ENCODE measurements at regions not wholly inside any gene's neighbourhood (a gene's known extent, or its start where the extent isn't known, plus 50 kb on each side); places are given as distances from the start of the nearest gene placed in this dataset.
"Not testable (repeated sequence)": the region's sequence is repeated elsewhere in the genome, so short reads cannot be mapped to it uniquely, and the experiment has no call there.

DNA sequence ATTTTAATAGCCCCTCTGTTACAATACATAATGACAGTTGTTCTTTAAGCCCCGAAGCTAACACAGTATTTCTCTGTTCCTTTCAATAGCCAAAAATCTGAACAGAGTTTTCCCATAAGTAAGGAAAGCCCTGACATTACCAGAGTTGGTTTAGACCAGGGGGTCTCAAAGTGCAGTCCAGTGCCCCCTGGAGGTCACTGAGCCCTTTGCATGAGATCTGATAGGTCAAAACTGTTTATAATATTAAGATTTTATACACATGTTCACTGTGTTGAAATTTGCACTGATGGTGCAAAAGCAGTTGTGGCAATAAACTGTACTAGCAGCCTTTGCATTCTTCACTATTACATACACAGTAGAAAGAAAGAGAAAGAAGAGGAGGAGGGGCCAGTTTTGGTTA is 177.1 kb downstream of the SPANXN3 start:
- no peaks in the 10 kb centered on the region for H3K9me3 ChIP-seq (replicated peaks in 1 of 3)
- H3K4me1 ChIP-seq (replicated peaks in 1 of 2) = no peaks in the 10 kb centered on the region
- 78 to 95% (median 85%) methylated on average over 1 of the region's 1 CpG for WGBS, 4 donors
- H3K36me3 ChIP-seq (replicated peaks in 1 of 2) = no peaks in the 10 kb centered on the region
- intact Hi-C loops (cut with DNase I) = no loop called here
- H3K27ac ChIP-seq = no peak overlapping the region
- no peak overlapping the region for H3K4me3 ChIP-seq
- no peaks in the 10 kb centered on the region for H3K27me3 ChIP-seq
- DNase-seq = no peak
- TF ChIP-seq POLR2A (IDR thresholded peaks at IDR 0.05) = no peak
- no peak for TF ChIP-seq CTCF (IDR thresholded peaks at IDR 0.05)

DNA sequence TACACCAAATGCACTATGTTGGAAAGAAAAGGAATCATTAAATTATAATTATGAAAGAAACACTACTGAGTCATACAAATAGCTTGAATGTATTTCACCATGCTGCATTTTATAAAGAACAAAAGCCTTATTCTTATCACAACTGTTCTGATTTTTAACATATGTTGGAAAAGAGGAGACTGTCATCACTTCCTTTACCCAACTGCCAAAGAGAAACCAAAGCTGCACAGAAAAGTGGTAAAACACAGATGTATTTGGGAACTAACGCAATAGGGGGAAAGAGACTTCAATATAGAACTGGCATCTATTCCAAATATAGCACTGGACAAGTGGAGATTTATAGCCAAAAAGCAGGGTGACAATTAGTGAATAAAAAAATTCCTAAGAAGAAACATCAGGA is 181.0 kb downstream of the SPANXN3 start:
- WGBS, 4 donors = 50 to 67% (median 64%) methylated on average over 1 of the region's 1 CpG
- Histone ChIP-seq H3K27ac (no peak overlapping the region), H3K36me3 (replicated peaks in 1 of 2) (no peaks in the 10 kb centered on the region), H3K27me3 (no peaks in the 10 kb centered on the region), H3K9me3 (replicated peaks in 1 of 3) (no peaks in the 10 kb centered on the region), H3K4me1 (replicated peaks in 1 of 2) (no peaks in the 10 kb centered on the region), H3K4me3 (no peak overlapping the region)
- no peak for DNase-seq
- no peak for TF ChIP-seq POLR2A (IDR thresholded peaks at IDR 0.05)
- intact Hi-C loops (cut with DNase I) = no loop called here

DNA sequence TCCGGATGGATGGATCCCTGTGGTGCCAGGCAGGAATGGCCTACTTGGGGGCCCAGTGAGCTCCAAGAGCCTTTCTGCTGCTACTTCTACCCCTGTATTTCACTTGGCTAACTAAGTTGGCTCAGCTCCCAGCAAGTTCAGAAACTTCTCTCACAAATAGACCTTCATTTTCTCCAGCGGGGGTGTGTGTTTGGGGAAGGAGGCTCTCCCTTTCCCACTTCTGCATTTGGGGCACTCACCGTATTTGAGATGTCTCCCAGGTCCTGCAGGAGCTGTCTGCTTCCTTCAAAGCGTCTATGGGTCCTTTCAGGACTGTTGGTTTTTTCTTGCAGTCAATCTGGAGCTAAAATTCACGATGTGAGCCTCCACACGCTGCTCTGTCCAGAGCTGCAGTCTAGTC is 197.7 kb downstream of the SPANXN3 start:
- Histone ChIP-seq H3K36me3 (replicated peaks in 1 of 2) (no peaks in the 10 kb centered on the region), H3K27ac (no peak overlapping the region), H3K9me3 (replicated peaks in 1 of 3) (no peaks in the 10 kb centered on the region), H3K27me3 (no peaks in the 10 kb centered on the region), H3K4me3 (no peak overlapping the region), H3K4me1 (replicated peaks in 1 of 2) (no peaks in the 10 kb centered on the region)
- no peak for DNase-seq
- TF ChIP-seq CTCF (IDR thresholded peaks at IDR 0.05) (no peak), POLR2A (IDR thresholded peaks at IDR 0.05) (no peak)
- intact Hi-C loops (cut with DNase I) = no loop called here
- 55 to 67% (median 56%) methylated on average over 6 of the region's 6 CpGs for WGBS, 4 donors

DNA sequence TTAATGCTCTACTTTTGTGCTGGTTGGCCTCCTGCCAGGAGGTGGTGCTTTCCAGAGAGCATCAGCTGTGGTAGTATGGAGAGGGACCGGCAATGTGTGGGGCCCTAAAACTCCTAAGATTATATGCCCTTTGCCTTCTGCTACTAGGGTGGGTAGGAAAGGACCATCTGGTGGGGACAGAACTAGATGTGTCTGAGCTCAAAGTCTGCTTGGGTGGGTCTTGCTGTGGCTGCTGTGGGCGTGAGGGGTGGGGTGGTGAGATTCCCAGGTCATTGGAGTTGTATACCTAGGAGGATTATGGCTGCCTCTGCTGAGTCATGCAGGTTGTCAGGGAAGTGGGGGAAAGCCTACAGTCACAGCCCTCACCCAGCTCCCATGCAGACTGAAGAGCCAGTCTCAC is 198.4 kb downstream of the SPANXN3 start:
- 73 to 95% (median 83%) methylated on average over 1 to 2 of the region's 2 CpGs for WGBS, 4 donors
- H3K4me3 ChIP-seq; H3K4me1 ChIP-seq (replicated peaks in 1 of 2); DNase-seq; H3K27ac ChIP-seq; H3K36me3 ChIP-seq (replicated peaks in 1 of 2); H3K27me3 ChIP-seq; H3K9me3 ChIP-seq (replicated peaks in 1 of 3); intact Hi-C loops (cut with DNase I): not testable (repeated sequence)

DNA sequence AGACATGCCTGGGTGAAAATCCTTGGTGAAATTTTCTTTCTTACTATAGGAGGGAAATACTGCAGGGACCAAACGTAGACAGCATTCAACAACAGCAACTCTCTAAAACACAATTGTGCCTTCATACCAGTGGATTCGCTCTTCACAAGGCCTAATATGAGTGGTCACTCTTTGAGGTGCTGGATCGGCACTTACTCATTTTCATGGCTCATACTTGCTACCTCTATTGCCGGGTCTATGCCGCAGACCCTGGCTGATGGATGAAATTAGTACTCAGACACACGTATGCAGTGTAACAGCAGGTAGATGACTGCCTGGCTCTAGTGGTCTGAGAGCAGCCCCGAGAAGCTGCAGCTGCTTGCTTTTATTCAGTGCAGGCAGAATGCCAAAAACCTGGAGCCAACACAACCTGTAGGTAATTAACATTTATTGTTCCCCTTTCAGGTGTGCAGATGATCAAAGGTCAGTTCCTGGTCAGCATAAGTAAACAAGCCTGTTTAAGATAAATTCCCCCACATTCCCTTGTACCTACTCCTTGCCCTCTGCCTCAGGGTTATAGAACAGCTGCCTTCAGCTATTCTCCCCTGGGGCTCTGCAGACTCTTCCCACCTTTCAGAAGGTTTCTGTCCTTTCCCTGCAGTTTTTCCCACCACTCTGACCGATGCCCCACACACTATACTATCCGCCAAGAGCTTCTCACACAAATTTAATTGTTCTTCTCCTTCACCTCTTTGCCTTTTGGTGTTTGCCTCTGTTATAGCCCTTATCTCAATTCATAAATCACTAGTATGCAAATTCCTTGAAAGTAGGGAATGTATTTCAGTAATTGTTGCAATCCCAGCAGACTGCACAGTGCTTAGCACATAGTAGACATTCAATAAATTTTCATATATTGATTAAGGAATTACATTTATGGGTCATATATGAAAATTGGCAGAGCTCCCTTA is 210.0 kb downstream of the SPANXN3 start:
- Histone ChIP-seq H3K27me3 (peaks cover 4% of the 10 kb centered on the region), H3K36me3 (replicated peaks in 1 of 2) (no peaks in the 10 kb centered on the region), H3K4me3 (no peak overlapping the region), H3K4me1 (replicated peaks in 1 of 2) (no peaks in the 10 kb centered on the region), H3K9me3 (replicated peaks in 1 of 3) (no peaks in the 10 kb centered on the region), H3K27ac (no peak overlapping the region)
- WGBS, 4 donors = 67 to 83% (median 74%) methylated on average over 9 of the region's 9 CpGs
- no peak for DNase-seq
- intact Hi-C loops (cut with DNase I) = no loop called here
- TF ChIP-seq CTCF (IDR thresholded peaks at IDR 0.05) = no peak
- TF ChIP-seq POLR2A (IDR thresholded peaks at IDR 0.05) = no peak
